ENCODE measurements at regions not wholly inside any gene's neighbourhood (a gene's known extent, or its start where the extent isn't known, plus 50 kb on each side); places are given as distances from the start of the nearest gene placed in this dataset.

GRCh38 chr6:165939601-165940290, 227.9 kb downstream of the TBXT start:
- Histone ChIP-seq H3K27ac (ENCODE audit: low read depth in 2 of 2, low read length in 2 of 2) (no peak overlapping the region), H3K4me3 (ENCODE audit: low read length in 2 of 2) (no peak overlapping the region), H3K4me1 (ENCODE audit: control insufficient read depth in 2 of 2, insufficient read depth in 2 of 2, low read length in 2 of 2) (no peaks in the 10 kb centered on the region), H3K36me3 (ENCODE audit: control insufficient read depth in 2 of 2, insufficient read depth in 2 of 2, low read length in 2 of 2) (no peaks in the 10 kb centered on the region), H3K9me3 (ENCODE audit: control insufficient read depth in 2 of 2, low read length in 2 of 2) (no peaks in the 10 kb centered on the region), H3K9ac (ENCODE audit: low read depth in 1 of 2, low read length in 2 of 2) (no peak overlapping the region), H3K27me3 (ENCODE audit: control insufficient read depth in 2 of 2, insufficient read depth in 2 of 2, low read length in 2 of 2) (no peaks in the 10 kb centered on the region)

- no peaks in the 10 kb centered on the region for H3K36me3 ChIP-seq (ENCODE audit: control insufficient read depth in 2 of 2, insufficient read depth in 2 of 2, low read length in 2 of 2)
- no peak overlapping the region for H3K4me3 ChIP-seq (ENCODE audit: low read length in 2 of 2)
- H3K9ac ChIP-seq (ENCODE audit: low read depth in 1 of 2, low read length in 2 of 2), result no peak overlapping the region
- H3K4me1 ChIP-seq (ENCODE audit: control insufficient read depth in 2 of 2, insufficient read depth in 2 of 2, low read length in 2 of 2), result no peaks in the 10 kb centered on the region
- H3K27ac ChIP-seq (ENCODE audit: low read depth in 2 of 2, low read length in 2 of 2), result no peak overlapping the region
- no peaks in the 10 kb centered on the region for H3K9me3 ChIP-seq (ENCODE audit: control insufficient read depth in 2 of 2, low read length in 2 of 2)
- H3K27me3 ChIP-seq (ENCODE audit: control insufficient read depth in 2 of 2, insufficient read depth in 2 of 2, low read length in 2 of 2), result no peaks in the 10 kb centered on the region
These were observed 228.6 kb downstream of the TBXT start for GRCh38 chr6:165939047-165939446.

GRCh38 chr6:165937564-165938358, 229.9 kb downstream of the TBXT start:
- Histone ChIP-seq H3K36me3 (ENCODE audit: control insufficient read depth in 2 of 2, insufficient read depth in 2 of 2, low read length in 2 of 2) (no peaks in the 10 kb centered on the region), H3K4me1 (ENCODE audit: control insufficient read depth in 2 of 2, insufficient read depth in 2 of 2, low read length in 2 of 2) (no peaks in the 10 kb centered on the region), H3K27me3 (ENCODE audit: control insufficient read depth in 2 of 2, insufficient read depth in 2 of 2, low read length in 2 of 2) (no peaks in the 10 kb centered on the region), H3K9ac (ENCODE audit: low read depth in 1 of 2, low read length in 2 of 2) (no peak overlapping the region), H3K9me3 (ENCODE audit: control insufficient read depth in 2 of 2, low read length in 2 of 2) (no peaks in the 10 kb centered on the region), H3K27ac (ENCODE audit: low read depth in 2 of 2, low read length in 2 of 2) (no peak overlapping the region), H3K4me3 (ENCODE audit: low read length in 2 of 2) (no peak overlapping the region)

- H3K9me3 ChIP-seq (ENCODE audit: control insufficient read depth in 2 of 2, low read length in 2 of 2), result no peaks in the 10 kb centered on the region
- H3K4me1 ChIP-seq (ENCODE audit: control insufficient read depth in 2 of 2, insufficient read depth in 2 of 2, low read length in 2 of 2), result no peaks in the 10 kb centered on the region
- no peaks in the 10 kb centered on the region for H3K27me3 ChIP-seq (ENCODE audit: control insufficient read depth in 2 of 2, insufficient read depth in 2 of 2, low read length in 2 of 2)
- H3K9ac ChIP-seq (ENCODE audit: low read depth in 1 of 2, low read length in 2 of 2), result no peak overlapping the region
- H3K27ac ChIP-seq (ENCODE audit: low read depth in 2 of 2, low read length in 2 of 2), result no peak overlapping the region
- no peaks in the 10 kb centered on the region for H3K36me3 ChIP-seq (ENCODE audit: control insufficient read depth in 2 of 2, insufficient read depth in 2 of 2, low read length in 2 of 2)
- H3K4me3 ChIP-seq (ENCODE audit: low read length in 2 of 2), result no peak overlapping the region
These were observed 231.0 kb downstream of the TBXT start for GRCh38 chr6:165936660-165937059.

- Histone ChIP-seq H3K36me3 (ENCODE audit: control insufficient read depth in 2 of 2, insufficient read depth in 2 of 2, low read length in 2 of 2) (no peaks in the 10 kb centered on the region), H3K9me3 (ENCODE audit: control insufficient read depth in 2 of 2, low read length in 2 of 2) (no peaks in the 10 kb centered on the region), H3K27me3 (ENCODE audit: control insufficient read depth in 2 of 2, insufficient read depth in 2 of 2, low read length in 2 of 2) (no peaks in the 10 kb centered on the region), H3K4me1 (ENCODE audit: control insufficient read depth in 2 of 2, insufficient read depth in 2 of 2, low read length in 2 of 2) (no peaks in the 10 kb centered on the region), H3K9ac (ENCODE audit: low read depth in 1 of 2, low read length in 2 of 2) (no peak overlapping the region), H3K4me3 (ENCODE audit: low read length in 2 of 2) (no peak overlapping the region), H3K27ac (ENCODE audit: low read depth in 2 of 2, low read length in 2 of 2) (no peak overlapping the region)
These were observed 231.6 kb downstream of the TBXT start for GRCh38 chr6:165936096-165936495.

GRCh38 chr6:165931675-165932074, 236.0 kb downstream of the TBXT start:
- H3K27me3 ChIP-seq (ENCODE audit: control insufficient read depth in 2 of 2, insufficient read depth in 2 of 2, low read length in 2 of 2), result no peaks in the 10 kb centered on the region
- H3K4me3 ChIP-seq (ENCODE audit: low read length in 2 of 2), result no peak overlapping the region
- H3K27ac ChIP-seq (ENCODE audit: low read depth in 2 of 2, low read length in 2 of 2), result no peak overlapping the region
- H3K9me3 ChIP-seq (ENCODE audit: control insufficient read depth in 2 of 2, low read length in 2 of 2), result no peaks in the 10 kb centered on the region
- no peaks in the 10 kb centered on the region for H3K4me1 ChIP-seq (ENCODE audit: control insufficient read depth in 2 of 2, insufficient read depth in 2 of 2, low read length in 2 of 2)
- no peak overlapping the region for H3K9ac ChIP-seq (ENCODE audit: low read depth in 1 of 2, low read length in 2 of 2)
- H3K36me3 ChIP-seq (ENCODE audit: control insufficient read depth in 2 of 2, insufficient read depth in 2 of 2, low read length in 2 of 2), result no peaks in the 10 kb centered on the region

- Histone ChIP-seq H3K36me3 (ENCODE audit: control insufficient read depth in 2 of 2, insufficient read depth in 2 of 2, low read length in 2 of 2) (no peaks in the 10 kb centered on the region), H3K9ac (ENCODE audit: low read depth in 1 of 2, low read length in 2 of 2) (no peak overlapping the region), H3K9me3 (ENCODE audit: control insufficient read depth in 2 of 2, low read length in 2 of 2) (no peaks in the 10 kb centered on the region), H3K4me3 (ENCODE audit: low read length in 2 of 2) (no peak overlapping the region), H3K27me3 (ENCODE audit: control insufficient read depth in 2 of 2, insufficient read depth in 2 of 2, low read length in 2 of 2) (no peaks in the 10 kb centered on the region), H3K4me1 (ENCODE audit: control insufficient read depth in 2 of 2, insufficient read depth in 2 of 2, low read length in 2 of 2) (no peaks in the 10 kb centered on the region), H3K27ac (ENCODE audit: low read depth in 2 of 2, low read length in 2 of 2) (no peak overlapping the region)
These were observed 236.9 kb downstream of the TBXT start for GRCh38 chr6:165930668-165931214.

- H3K27ac ChIP-seq (ENCODE audit: low read depth in 2 of 2, low read length in 2 of 2), result no peak overlapping the region
- no peaks in the 10 kb centered on the region for H3K27me3 ChIP-seq (ENCODE audit: control insufficient read depth in 2 of 2, insufficient read depth in 2 of 2, low read length in 2 of 2)
- no peak overlapping the region for H3K9ac ChIP-seq (ENCODE audit: low read depth in 1 of 2, low read length in 2 of 2)
- H3K36me3 ChIP-seq (ENCODE audit: control insufficient read depth in 2 of 2, insufficient read depth in 2 of 2, low read length in 2 of 2), result no peaks in the 10 kb centered on the region
- H3K9me3 ChIP-seq (ENCODE audit: control insufficient read depth in 2 of 2, low read length in 2 of 2), result no peaks in the 10 kb centered on the region
- H3K4me3 ChIP-seq (ENCODE audit: low read length in 2 of 2), result no peak overlapping the region
- H3K4me1 ChIP-seq (ENCODE audit: control insufficient read depth in 2 of 2, insufficient read depth in 2 of 2, low read length in 2 of 2), result no peaks in the 10 kb centered on the region
These were observed 238.0 kb downstream of the TBXT start for GRCh38 chr6:165929607-165930006.

- H3K36me3 ChIP-seq (ENCODE audit: control insufficient read depth in 2 of 2, insufficient read depth in 2 of 2, low read length in 2 of 2), result no peaks in the 10 kb centered on the region
- H3K4me3 ChIP-seq (ENCODE audit: low read length in 2 of 2), result no peak overlapping the region
- H3K9ac ChIP-seq (ENCODE audit: low read depth in 1 of 2, low read length in 2 of 2), result no peak overlapping the region
- H3K9me3 ChIP-seq (ENCODE audit: control insufficient read depth in 2 of 2, low read length in 2 of 2), result no peaks in the 10 kb centered on the region
- H3K27me3 ChIP-seq (ENCODE audit: control insufficient read depth in 2 of 2, insufficient read depth in 2 of 2, low read length in 2 of 2), result no peaks in the 10 kb centered on the region
- no peaks in the 10 kb centered on the region for H3K4me1 ChIP-seq (ENCODE audit: control insufficient read depth in 2 of 2, insufficient read depth in 2 of 2, low read length in 2 of 2)
- no peak overlapping the region for H3K27ac ChIP-seq (ENCODE audit: low read depth in 2 of 2, low read length in 2 of 2)
These were observed 241.3 kb downstream of the TBXT start for GRCh38 chr6:165926378-165926777.

- Histone ChIP-seq H3K27ac (ENCODE audit: low read depth in 2 of 2, low read length in 2 of 2) (no peak overlapping the region), H3K4me3 (ENCODE audit: low read length in 2 of 2) (no peak overlapping the region), H3K9me3 (ENCODE audit: control insufficient read depth in 2 of 2, low read length in 2 of 2) (no peaks in the 10 kb centered on the region), H3K36me3 (ENCODE audit: control insufficient read depth in 2 of 2, insufficient read depth in 2 of 2, low read length in 2 of 2) (no peaks in the 10 kb centered on the region), H3K27me3 (ENCODE audit: control insufficient read depth in 2 of 2, insufficient read depth in 2 of 2, low read length in 2 of 2) (no peaks in the 10 kb centered on the region), H3K9ac (ENCODE audit: low read depth in 1 of 2, low read length in 2 of 2) (no peak overlapping the region), H3K4me1 (ENCODE audit: control insufficient read depth in 2 of 2, insufficient read depth in 2 of 2, low read length in 2 of 2) (no peaks in the 10 kb centered on the region)
These were observed 242.0 kb downstream of the TBXT start for GRCh38 chr6:165925474-165926156.

Data from mucosa of rectum (tissue), 2 donors.